ENCODE measurements at regions not wholly inside any gene's neighbourhood (a gene's known extent, or its start where the extent isn't known, plus 50 kb on each side); places are given as distances from the start of the nearest gene placed in this dataset.

GRCh38 chr2:7432436-7432835, 515.2 kb downstream of the RNF144A start:
- in situ Hi-C loops (cut with MboI) (no loop called here), intact Hi-C loops (cut with micrococcal nuclease) (no loop called here)
- no peak overlapping the region for H3K4me3 ChIP-seq
- FAIRE-seq: no peak
- no peak overlapping the region for H2AFZ ChIP-seq (ENCODE audit: low read depth, low read length)
- TF ChIP-seq SAFB (IDR thresholded peaks at IDR 0.05; ENCODE audit: borderline replicate concordance, low read depth, low read length) (no peak), DLX4 (CRISPR knock-in tag; IDR thresholded peaks at IDR 0.05) (no peak), MEF2D (tag; conservative IDR thresholded peaks at IDR 0.05; ENCODE audit: low read depth) (no peak), NR0B1 (IDR thresholded peaks at IDR 0.05; ENCODE audit: partially characterized antibody) (no peak), MED1 (CRISPR knock-in tag; IDR thresholded peaks at IDR 0.05; ENCODE audit: borderline replicate concordance) (no peak), ZNF134 (CRISPR knock-in tag; conservative IDR thresholded peaks at IDR 0.05) (no peak), HDGF (IDR thresholded peaks at IDR 0.05) (no peak), TAF9B (IDR thresholded peaks at IDR 0.05; ENCODE audit: partially characterized antibody) (no peak), SRSF7 (optimal IDR thresholded peaks at IDR 0.05; ENCODE audit: low read depth, low read length) (no peak)
- no peaks in the 10 kb centered on the region for H3K9me3 ChIP-seq (replicated peaks; ENCODE audit: control insufficient read depth, insufficient read depth, low read depth, low read length)
- ChIA-PET CTCF (ENCODE audit: low intra/inter-chr PET ratio) (no interaction called here), POLR2A (no interaction called here)
- peaks cover 0 to 17% of the 10 kb centered on the region in 2 experiments; a peak in 1 of 5 replicates for H3K27me3 ChIP-seq (ENCODE audit: control insufficient read depth in 2 of 2, insufficient read depth in 2 of 2, low read length in 2 of 2)
- peaks cover 0 to 7% of the 10 kb centered on the region in 2 experiments; a peak in 1 of 5 replicates for H3K4me1 ChIP-seq (replicated peaks in 1 of 2; ENCODE audit: control insufficient read depth in 2 of 2, insufficient read depth in 2 of 2, low read length in 2 of 2)
- H3K9ac ChIP-seq (ENCODE audit: insufficient read depth in 1 of 2, low read depth in 2 of 2, low read length in 2 of 2): no peak overlapping the region
- H3K4me2 ChIP-seq (ENCODE audit: insufficient read depth, low read length): no peak overlapping the region
- BruUV-seq (replicated peaks): no TSS peak
- no peaks in the 10 kb centered on the region for H3K79me2 ChIP-seq (ENCODE audit: control insufficient read depth, insufficient read depth, low read length)
- no peak overlapping the region for H3K27ac ChIP-seq (ENCODE audit: extremely low read depth, low read depth, low read length)
- WGBS (ENCODE audit: insufficient coverage, low coverage, missing lambda C conversion rate): 4% methylated on average over 4 of the region's 4 CpGs
- no peak for ATAC-seq
- no peaks in the 10 kb centered on the region for H3K36me3 ChIP-seq (ENCODE audit: control insufficient read depth, insufficient read depth, low read length)
- H4K20me1 ChIP-seq (replicated peaks; ENCODE audit: control insufficient read depth, insufficient read depth, low read length): no peaks in the 10 kb centered on the region
- no peaks in the 10 kb centered on the region for H3K9me1 ChIP-seq (ENCODE audit: control insufficient read depth, insufficient read depth, low read length)
- DNase-seq (ENCODE audit: extremely low read depth in 1 of 4, low spot score in 3 of 4): no peak

Data from K562 (cell line).